GM23338 (cell line): ENCODE measurements at regions not wholly inside any gene's neighbourhood (a gene's known extent, or its start where the extent isn't known, plus 50 kb on each side); places are given as distances from the start of the nearest gene placed in this dataset.

Experiments used
- CREB1 ChIP-seq: fragments of 250-450 bp; sonication (Bioruptor Pico); IDR thresholded peaks from 2 replicates; pipeline ENCODE4 v1.5.0; 2020; ENCODE audit warnings: low read depth, mild to moderate bottlenecking, moderate library complexity
- EZH2 ChIP-seq: fragments of 200-600 bp; sonication (generic); IDR thresholded peaks from one replicate; pipeline ENCODE4 v1.8.0; 2017; ENCODE audit warnings: antibody characterized with exemption, mild to moderate bottlenecking, low read depth; ENCODE audit not compliant: unreplicated experiment
- POLR2AphosphoS5 ChIP-seq: IDR thresholded peaks from 2 replicates; pipeline ENCODE4 v1.6.1; 2016; ENCODE audit warnings: antibody characterized with exemption, low read depth
- ZNF114 ChIP-seq: fragments of 250-450 bp; sonication (Bioruptor Pico); IDR thresholded peaks from 2 replicates; pipeline ENCODE4 v1.5.0; 2020; ENCODE audit warnings: mild to moderate bottlenecking, moderate library complexity
- TF ChIP-seq, protein P1 (sequence below), 2 experiments: fragments of 200-600 bp in 1 of 2; sonication (generic) in 1 of 2; conservative IDR thresholded peaks; 2 replicates each; pipeline versions ENCODE4 v1.5.1 to v1.6.1; 2016 to 2017; ENCODE audit warnings: antibody characterized with exemption in 2 of 2, low read depth in 2 of 2, mild to moderate bottlenecking in 2 of 2, moderate library complexity in 1 of 2
- TF ChIP-seq, protein P2 (sequence below): fragments of 250-450 bp; sonication (Bioruptor Pico); IDR thresholded peaks from 2 replicates; pipeline ENCODE4 v1.5.0; 2020; ENCODE audit warnings: mild to moderate bottlenecking, moderate library complexity

DNA sequence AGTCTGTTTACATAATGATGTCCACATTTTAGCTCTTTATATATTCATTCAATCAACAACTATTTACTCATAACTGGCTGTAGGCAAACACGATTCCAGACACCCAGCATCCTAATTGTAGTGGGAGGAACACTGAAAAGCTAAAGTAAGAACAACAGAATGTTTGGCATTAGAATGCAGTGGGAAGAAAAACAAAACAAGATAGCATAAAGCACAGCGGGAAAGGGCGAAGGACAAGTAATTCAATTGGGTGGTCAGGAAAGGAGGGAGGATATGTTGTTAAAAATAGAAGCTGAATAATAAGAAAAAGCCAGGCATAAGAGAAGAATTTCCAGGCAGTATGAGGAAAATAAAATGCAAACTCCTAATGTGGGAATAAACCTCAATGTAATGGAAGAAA lies 189.5 kb upstream of the FAT4 start:
- TF ChIP-seq, protein P1, sequence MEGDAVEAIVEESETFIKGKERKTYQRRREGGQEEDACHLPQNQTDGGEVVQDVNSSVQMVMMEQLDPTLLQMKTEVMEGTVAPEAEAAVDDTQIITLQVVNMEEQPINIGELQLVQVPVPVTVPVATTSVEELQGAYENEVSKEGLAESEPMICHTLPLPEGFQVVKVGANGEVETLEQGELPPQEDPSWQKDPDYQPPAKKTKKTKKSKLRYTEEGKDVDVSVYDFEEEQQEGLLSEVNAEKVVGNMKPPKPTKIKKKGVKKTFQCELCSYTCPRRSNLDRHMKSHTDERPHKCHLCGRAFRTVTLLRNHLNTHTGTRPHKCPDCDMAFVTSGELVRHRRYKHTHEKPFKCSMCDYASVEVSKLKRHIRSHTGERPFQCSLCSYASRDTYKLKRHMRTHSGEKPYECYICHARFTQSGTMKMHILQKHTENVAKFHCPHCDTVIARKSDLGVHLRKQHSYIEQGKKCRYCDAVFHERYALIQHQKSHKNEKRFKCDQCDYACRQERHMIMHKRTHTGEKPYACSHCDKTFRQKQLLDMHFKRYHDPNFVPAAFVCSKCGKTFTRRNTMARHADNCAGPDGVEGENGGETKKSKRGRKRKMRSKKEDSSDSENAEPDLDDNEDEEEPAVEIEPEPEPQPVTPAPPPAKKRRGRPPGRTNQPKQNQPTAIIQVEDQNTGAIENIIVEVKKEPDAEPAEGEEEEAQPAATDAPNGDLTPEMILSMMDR (conservative IDR thresholded peaks at IDR 0.05; ENCODE audit: low read depth in 2 of 2): no peak
- TF ChIP-seq CREB1 (CRISPR knock-in tag): no peak
- TF ChIP-seq ZNF114 (CRISPR knock-in tag): no peak
- TF ChIP-seq, protein P2, sequence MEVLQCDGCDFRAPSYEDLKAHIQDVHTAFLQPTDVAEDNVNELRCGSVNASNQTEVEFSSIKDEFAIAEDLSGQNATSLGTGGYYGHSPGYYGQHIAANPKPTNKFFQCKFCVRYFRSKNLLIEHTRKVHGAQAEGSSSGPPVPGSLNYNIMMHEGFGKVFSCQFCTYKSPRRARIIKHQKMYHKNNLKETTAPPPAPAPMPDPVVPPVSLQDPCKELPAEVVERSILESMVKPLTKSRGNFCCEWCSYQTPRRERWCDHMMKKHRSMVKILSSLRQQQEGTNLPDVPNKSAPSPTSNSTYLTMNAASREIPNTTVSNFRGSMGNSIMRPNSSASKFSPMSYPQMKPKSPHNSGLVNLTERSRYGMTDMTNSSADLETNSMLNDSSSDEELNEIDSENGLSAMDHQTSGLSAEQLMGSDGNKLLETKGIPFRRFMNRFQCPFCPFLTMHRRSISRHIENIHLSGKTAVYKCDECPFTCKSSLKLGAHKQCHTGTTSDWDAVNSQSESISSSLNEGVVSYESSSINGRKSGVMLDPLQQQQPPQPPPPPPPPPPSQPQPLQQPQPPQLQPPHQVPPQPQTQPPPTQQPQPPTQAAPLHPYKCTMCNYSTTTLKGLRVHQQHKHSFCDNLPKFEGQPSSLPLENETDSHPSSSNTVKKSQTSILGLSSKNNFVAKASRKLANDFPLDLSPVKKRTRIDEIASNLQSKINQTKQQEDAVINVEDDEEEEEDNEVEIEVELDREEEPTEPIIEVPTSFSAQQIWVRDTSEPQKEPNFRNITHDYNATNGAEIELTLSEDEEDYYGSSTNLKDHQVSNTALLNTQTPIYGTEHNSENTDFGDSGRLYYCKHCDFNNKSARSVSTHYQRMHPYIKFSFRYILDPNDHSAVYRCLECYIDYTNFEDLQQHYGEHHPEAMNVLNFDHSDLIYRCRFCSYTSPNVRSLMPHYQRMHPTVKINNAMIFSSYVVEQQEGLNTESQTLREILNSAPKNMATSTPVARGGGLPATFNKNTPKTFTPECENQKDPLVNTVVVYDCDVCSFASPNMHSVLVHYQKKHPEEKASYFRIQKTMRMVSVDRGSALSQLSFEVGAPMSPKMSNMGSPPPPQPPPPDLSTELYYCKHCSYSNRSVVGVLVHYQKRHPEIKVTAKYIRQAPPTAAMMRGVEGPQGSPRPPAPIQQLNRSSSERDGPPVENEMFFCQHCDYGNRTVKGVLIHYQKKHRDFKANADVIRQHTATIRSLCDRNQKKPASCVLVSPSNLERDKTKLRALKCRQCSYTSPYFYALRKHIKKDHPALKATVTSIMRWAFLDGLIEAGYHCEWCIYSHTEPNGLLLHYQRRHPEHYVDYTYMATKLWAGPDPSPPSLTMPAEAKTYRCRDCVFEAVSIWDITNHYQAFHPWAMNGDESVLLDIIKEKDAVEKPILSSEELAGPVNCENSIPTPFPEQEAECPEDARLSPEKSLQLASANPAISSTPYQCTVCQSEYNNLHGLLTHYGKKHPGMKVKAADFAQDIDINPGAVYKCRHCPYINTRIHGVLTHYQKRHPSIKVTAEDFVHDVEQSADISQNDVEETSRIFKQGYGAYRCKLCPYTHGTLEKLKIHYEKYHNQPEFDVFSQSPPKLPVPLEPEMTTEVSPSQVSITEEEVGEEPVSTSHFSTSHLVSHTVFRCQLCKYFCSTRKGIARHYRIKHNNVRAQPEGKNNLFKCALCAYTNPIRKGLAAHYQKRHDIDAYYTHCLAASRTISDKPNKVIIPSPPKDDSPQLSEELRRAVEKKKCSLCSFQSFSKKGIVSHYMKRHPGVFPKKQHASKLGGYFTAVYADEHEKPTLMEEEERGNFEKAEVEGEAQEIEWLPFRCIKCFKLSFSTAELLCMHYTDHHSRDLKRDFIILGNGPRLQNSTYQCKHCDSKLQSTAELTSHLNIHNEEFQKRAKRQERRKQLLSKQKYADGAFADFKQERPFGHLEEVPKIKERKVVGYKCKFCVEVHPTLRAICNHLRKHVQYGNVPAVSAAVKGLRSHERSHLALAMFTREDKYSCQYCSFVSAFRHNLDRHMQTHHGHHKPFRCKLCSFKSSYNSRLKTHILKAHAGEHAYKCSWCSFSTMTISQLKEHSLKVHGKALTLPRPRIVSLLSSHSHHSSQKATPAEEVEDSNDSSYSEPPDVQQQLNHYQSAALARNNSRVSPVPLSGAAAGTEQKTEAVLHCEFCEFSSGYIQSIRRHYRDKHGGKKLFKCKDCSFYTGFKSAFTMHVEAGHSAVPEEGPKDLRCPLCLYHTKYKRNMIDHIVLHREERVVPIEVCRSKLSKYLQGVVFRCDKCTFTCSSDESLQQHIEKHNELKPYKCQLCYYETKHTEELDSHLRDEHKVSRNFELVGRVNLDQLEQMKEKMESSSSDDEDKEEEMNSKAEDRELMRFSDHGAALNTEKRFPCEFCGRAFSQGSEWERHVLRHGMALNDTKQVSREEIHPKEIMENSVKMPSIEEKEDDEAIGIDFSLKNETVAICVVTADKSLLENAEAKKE (CRISPR knock-in tag): no peak
- TF ChIP-seq POLR2AphosphoS5: no peak
- TF ChIP-seq EZH2: no peak
